GM12801 (cell line): ENCODE measurements at regions not wholly inside any gene's neighbourhood (a gene's known extent, or its start where the extent isn't known, plus 50 kb on each side); places are given as distances from the start of the nearest gene placed in this dataset.

Experiments used
- CTCF ChIP-seq: IDR thresholded peaks from one replicate; pipeline ENCODE4 v1.5.1; 2011; ENCODE audit warnings: control low read depth; ENCODE audit not compliant: insufficient read length; ENCODE audit errors: extremely low read depth

DNA sequence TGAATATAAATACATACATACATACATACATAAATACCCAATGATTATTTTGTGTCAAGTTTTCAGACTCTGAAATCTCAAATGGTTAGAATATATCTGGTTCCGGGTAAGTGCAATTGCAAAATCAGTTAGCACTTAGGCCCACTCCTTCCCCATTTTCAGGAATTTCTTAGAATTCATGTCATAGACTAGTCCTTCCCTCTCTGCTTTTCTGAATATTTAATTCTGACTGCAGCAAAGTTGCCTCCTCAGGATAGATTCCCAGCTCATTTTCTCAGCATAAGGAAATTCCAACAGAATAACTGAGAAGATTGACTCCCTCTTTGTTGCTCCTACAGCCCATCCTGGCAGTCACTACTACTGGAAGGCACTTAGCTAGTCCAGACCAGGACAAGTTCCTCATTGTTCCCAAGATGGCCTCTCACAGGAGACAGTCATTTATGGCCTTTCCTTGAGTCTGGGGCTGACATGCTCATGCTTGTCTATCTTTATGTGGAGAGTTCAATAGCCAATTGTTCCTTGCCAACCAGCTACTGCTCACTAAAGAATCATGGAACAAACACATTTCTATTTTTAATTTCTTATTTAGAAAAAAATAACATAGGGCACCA is 142.9 kb upstream of the ITGB1 start:
- TF ChIP-seq CTCF = no peak

- no peak for TF ChIP-seq CTCF
Observed at GRCh38 chr10:33099748-33100147, 141.7 kb upstream of the ITGB1 start.

DNA sequence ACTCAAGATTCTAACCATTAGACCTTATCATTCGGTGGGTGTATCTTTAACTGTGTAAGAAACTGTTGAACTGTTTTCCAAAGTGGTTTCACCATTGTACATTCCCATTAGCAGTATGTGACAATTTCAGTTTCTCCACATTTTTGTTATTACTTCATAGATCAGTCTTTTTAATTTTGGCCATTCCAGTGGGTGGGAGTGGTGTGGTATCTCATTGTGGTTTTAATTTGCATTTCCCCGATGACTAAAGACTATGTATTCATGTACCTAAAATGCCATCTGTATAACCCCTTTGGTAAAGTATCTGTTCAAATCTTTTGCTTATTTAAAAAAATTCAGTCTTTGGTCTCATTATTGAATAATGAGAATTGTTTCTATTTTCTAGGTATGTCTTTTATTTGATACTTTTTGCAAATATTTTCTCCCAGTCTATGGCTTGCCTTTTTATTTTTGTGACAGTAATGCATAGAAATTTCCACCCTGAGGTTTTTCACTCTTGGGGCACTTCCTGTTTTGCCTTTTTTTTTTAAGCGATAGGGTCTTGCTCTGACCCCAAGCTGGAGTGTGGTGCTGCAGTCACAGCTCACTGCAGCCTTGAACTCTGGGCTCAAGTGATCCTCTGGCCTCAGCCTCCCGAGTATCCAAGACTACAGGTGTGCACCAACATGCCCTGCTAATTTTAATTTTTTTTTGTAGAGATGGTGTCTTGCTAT is 141.1 kb upstream of the ITGB1 start:
- TF ChIP-seq CTCF = no peak

GRCh38 chr10:33095867-33096815 is 138.1 kb upstream of the ITGB1 start:
- TF ChIP-seq CTCF = no peak

GRCh38 chr10:33094263-33095051 is 136.4 kb upstream of the ITGB1 start:
- no peak for TF ChIP-seq CTCF

GRCh38 chr10:33093362-33093761 is 135.3 kb upstream of the ITGB1 start:
- no peak for TF ChIP-seq CTCF
